Large intestine (tissue), 3 donors: ENCODE measurements at regions not wholly inside any gene's neighbourhood (a gene's known extent, or its start where the extent isn't known, plus 50 kb on each side); places are given as distances from the start of the nearest gene placed in this dataset.

Experiments
- DNase-seq, 2 donors: peaks; one replicate each; pipeline versions ENCODE4 v3.0.0 to v3.0.0-alpha.2; 2013
- H3K27ac ChIP-seq: one replicate; pipeline ENCODE4 v1.5.1; 2013; ENCODE audit warnings: low read length
- H3K27me3 ChIP-seq: 2 replicates; pipeline ENCODE4 v1.6.1; 2013; ENCODE audit warnings: low read length; ENCODE audit not compliant: control insufficient read depth, insufficient read depth
- H3K36me3 ChIP-seq: 2 replicates; pipeline ENCODE4 v1.6.1; 2013; ENCODE audit warnings: low read length; ENCODE audit not compliant: control insufficient read depth, insufficient read depth
- H3K4me1 ChIP-seq: one replicate; pipeline ENCODE4 v1.6.1; 2013; ENCODE audit warnings: low read length; ENCODE audit not compliant: control insufficient read depth, insufficient read depth
- H3K4me3 ChIP-seq: one replicate; pipeline ENCODE4 v1.5.1; 2013; ENCODE audit warnings: low read length
- H3K9me3 ChIP-seq: one replicate; pipeline ENCODE4 v1.6.1; 2013; ENCODE audit warnings: mild to moderate bottlenecking, low read depth, low read length, moderate library complexity; ENCODE audit not compliant: control insufficient read depth
- WGBS: methylation state at CpG from one replicate; pipeline ENCODE4 v1.1.5; 2013; ENCODE audit warnings: low lambda C conversion rate; ENCODE audit not compliant: insufficient coverage; 5-methylcytosine and 5-hydroxymethylcytosine counted together

DNA sequence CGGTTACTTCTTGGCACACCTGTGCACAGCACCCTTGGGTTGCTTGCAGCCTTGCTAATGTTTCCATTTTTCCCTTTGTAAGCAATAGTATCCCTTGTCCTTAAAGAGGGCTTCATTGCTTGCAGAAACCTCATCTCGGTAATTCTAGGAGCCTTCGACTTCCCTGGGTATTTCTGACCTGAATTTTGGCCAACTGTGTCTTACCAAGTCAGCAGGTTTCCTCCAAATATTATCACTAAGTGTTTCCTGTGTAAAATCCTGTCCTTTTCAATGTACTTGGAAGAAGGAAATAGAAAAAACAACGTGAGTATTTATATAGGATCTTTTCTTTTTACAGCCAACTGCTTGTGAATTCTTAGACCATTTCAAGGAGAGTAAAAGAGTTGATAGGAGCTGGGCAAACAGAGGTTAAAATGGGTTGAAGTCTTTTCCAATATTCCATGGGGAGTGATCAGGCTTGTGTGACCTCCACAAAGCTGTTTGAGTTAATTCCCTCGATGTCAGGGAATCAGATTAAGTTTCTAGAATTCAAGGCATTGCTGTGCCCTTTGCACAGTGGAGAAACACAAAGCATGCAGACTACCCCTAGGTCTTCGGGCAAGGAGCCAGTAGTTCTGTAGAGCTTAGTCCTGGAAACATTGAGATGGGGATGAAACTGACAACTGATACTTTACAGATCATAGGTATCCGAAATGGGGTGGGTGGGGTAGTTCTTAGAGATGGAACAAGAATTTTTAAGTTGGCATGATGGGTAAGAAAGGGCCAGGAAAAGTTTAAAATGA, 209.9 kb downstream of the CPE start:
- 94% methylated on average over 2 of the region's 7 CpGs for WGBS
- Histone ChIP-seq H3K36me3 (no peaks in the 10 kb centered on the region), H3K4me3 (no peak overlapping the region), H3K4me1 (no peaks in the 10 kb centered on the region), H3K27ac (no peak overlapping the region), H3K9me3 (no peaks in the 10 kb centered on the region), H3K27me3 (no peaks in the 10 kb centered on the region)
- DNase-seq = no peak

DNA sequence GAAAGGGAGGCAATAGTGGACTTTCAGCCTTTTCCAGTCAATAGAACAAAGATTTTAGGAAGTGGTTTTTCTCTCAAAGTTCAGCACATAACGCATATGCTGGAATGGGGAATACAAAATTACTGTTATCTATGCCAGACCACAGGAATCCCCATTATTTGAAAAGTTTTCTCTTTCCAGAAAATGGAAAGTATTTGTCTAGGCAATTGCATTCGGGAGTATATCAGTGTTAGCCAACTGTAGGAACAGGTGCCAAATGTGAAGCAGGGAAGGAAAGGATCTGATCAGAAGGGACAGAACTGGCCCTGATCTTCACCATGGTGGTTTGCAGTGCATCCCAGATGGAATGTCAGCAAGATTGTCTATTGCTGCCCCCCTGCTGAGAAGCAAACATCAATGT, 213.6 kb downstream of the CPE start:
- Histone ChIP-seq H3K9me3 (no peaks in the 10 kb centered on the region), H3K27me3 (no peaks in the 10 kb centered on the region), H3K4me3 (no peak overlapping the region), H3K36me3 (no peaks in the 10 kb centered on the region), H3K27ac (no peak overlapping the region), H3K4me1 (no peaks in the 10 kb centered on the region)
- DNase-seq = no peak
- 60% methylated on average over 1 of the region's 2 CpGs for WGBS

DNA sequence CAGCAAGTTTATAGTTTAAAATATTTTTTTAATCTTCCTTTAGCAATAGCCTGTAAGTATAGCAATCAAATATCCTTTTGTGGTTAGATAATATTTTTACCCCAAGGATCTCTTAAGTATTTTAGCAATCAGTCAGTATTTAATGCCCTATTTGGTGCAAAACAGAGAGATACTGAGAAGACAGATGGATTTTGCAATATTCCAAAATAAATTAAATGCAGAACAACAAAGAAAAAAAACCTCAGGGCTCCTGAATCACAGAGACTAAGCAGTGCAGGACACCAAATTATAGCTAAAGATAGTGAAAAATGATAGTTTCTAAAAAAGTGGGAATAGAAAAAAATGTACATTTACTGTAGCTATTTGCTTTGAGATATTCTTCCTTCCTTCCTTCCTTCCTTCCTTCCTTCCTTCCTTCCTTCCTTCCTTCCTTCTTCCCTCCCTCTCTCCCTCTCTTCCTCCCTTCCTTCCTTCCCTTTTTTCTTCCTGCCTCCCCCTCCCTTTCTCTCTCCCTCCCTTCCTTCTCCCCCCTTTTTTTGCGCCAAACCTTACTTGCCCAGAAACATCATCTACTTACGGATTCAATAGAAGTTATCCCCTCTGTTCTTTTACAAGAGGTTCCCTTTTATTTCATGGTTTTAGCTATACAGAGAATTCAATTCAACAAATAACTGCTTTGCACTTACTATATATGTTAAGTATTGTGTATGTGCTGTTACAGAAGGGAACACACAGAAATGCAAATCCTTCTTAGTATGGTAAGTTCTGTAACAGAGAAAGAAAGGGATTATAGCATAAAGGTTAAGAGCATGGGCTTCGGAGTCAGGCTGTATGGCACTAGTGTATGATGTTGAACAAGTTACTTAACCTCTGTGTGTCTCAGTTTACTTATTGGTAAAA, 219.0 kb downstream of the CPE start:
- H3K27me3 ChIP-seq = no peaks in the 10 kb centered on the region
- no peak for DNase-seq
- no peak overlapping the region for H3K27ac ChIP-seq
- WGBS = 83% methylated on average over 1 of the region's 3 CpGs
- H3K4me1 ChIP-seq = no peaks in the 10 kb centered on the region
- H3K4me3 ChIP-seq = no peak overlapping the region
- no peaks in the 10 kb centered on the region for H3K36me3 ChIP-seq
- no peaks in the 10 kb centered on the region for H3K9me3 ChIP-seq

DNA sequence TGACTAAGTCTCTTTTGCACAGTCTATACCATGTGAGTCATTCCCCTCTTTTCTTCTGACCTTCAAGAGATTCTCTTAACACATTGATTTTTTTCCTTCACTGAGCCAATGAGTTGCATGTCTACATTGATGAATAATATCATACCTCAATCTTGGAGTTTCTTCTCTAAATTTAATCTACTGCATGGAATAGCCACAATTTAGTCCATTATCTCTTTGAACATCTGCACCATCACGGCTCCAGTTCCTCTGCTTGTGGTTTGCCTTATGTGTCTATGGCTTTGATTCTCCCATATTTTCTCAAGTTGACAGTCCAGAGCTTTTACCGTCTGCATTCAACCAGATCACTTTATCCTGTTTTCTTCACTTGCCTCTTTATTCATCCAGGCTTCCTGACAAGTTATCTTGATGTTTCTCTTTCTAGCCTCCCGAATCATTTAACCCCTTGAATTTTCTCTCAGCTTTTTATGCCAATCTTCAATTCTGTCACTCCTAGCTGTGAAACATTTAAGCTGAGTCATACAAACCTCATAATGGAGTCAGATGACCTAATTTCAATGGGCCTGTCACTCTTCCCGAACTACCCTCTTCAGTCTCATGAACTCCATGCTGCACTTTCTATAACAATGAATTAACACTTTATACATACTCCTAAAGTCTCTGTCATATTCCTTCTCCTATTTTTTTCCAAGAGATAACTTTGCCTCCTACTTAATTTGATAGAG, 222.3 kb downstream of the CPE start:
- no peak for DNase-seq
- 100% methylated on average over 2 of the region's 4 CpGs for WGBS

GRCh38 chr4:165602621-165603020, 223.8 kb downstream of the CPE start:
- H3K27ac ChIP-seq = no peak overlapping the region
- no peak overlapping the region for H3K4me3 ChIP-seq
- WGBS = 93% methylated on average over 3 of the region's 4 CpGs
- H3K9me3 ChIP-seq = no peaks in the 10 kb centered on the region
- no peak for DNase-seq
- no peaks in the 10 kb centered on the region for H3K36me3 ChIP-seq
- H3K27me3 ChIP-seq = no peaks in the 10 kb centered on the region
- H3K4me1 ChIP-seq = no peaks in the 10 kb centered on the region

More for the DNA sequence above, 222.3 kb downstream of the CPE start:
- Histone ChIP-seq H3K4me3 (no peak overlapping the region), H3K27me3 (no peaks in the 10 kb centered on the region), H3K36me3 (no peaks in the 10 kb centered on the region), H3K9me3 (no peaks in the 10 kb centered on the region), H3K27ac (no peak overlapping the region), H3K4me1 (no peaks in the 10 kb centered on the region)

DNA sequence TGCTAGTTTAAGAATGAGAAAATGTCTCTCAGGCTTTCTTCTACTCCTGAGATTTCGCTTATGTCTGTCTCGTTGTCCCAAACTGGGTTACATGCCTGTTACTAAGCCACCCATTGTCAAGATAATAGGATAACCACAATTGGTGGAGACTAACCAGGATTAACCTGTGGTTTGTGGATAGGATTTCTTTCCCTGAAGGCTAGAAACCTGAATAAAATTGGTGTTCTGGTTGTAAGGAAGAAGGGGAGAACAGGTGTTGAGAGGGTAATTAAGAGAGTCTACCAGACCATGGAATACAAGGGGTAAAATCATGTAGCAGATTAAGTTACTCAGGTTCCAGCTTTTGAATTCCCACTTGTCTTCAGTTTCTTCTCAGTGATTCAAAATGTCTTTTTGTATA, 225.4 kb downstream of the CPE start:
- Histone ChIP-seq H3K27ac (no peak overlapping the region), H3K4me3 (no peak overlapping the region), H3K36me3 (no peaks in the 10 kb centered on the region), H3K4me1 (no peaks in the 10 kb centered on the region), H3K27me3 (no peaks in the 10 kb centered on the region), H3K9me3 (no peaks in the 10 kb centered on the region)
- no CpG with 5 or more reads among the region's 2 CpGs for WGBS
- no peak for DNase-seq

DNA sequence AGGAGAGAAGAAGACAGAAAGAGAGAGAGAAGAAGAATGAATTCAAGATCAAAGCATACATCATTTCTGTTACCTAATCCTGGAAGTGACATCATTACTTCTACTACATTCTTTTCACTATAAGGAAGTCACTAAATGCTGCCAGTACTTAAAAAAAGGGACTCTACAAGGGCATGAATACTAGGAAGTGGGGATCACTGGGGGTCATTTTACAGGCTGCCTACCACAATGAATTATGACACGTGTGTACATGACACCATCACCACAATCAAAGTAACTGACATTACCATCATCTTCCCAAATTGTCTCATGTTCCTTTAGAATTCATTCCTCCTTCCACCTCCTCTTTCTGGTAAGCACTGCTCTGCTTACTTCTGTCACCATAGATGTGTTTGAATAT, 227.0 kb downstream of the CPE start:
- no peaks in the 10 kb centered on the region for H3K36me3 ChIP-seq
- H3K27me3 ChIP-seq = no peaks in the 10 kb centered on the region
- no peaks in the 10 kb centered on the region for H3K4me1 ChIP-seq
- no CpG with 5 or more reads among the region's 1 CpG for WGBS
- no peak for DNase-seq
- no peak overlapping the region for H3K27ac ChIP-seq
- H3K4me3 ChIP-seq = no peak overlapping the region
- H3K9me3 ChIP-seq = no peaks in the 10 kb centered on the region

- no peak for DNase-seq
- Histone ChIP-seq H3K4me1 (no peaks in the 10 kb centered on the region), H3K9me3 (no peaks in the 10 kb centered on the region), H3K27me3 (no peaks in the 10 kb centered on the region), H3K4me3 (no peak overlapping the region), H3K27ac (no peak overlapping the region), H3K36me3 (no peaks in the 10 kb centered on the region)
- WGBS = 92% methylated on average over 2 of the region's 2 CpGs
These were observed 227.8 kb downstream of the CPE start for GRCh38 chr4:165606465-165607205.

DNA sequence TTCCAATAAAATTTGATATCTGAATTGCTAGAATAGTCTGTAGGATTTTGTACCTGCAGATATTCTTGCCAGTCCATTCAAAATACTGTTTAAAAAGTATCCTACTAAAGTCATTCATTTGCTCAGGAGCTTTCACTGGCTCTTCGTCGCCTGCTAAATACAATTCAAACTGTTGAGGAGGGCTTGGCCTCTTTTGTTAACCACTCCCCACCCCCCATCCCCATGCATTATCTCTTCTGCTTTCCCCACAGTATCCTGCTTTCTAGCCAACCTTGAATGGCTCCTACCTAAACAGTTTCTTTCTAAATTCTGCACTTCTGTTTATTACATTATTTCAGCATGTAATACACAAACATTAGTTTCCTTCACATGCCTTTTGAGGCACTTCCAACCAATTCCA, 230.8 kb downstream of the CPE start:
- 100% methylated on average over 2 of the region's 2 CpGs for WGBS
- no peak overlapping the region for H3K4me3 ChIP-seq
- no peaks in the 10 kb centered on the region for H3K36me3 ChIP-seq
- no peak overlapping the region for H3K27ac ChIP-seq
- H3K4me1 ChIP-seq = no peaks in the 10 kb centered on the region
- no peak for DNase-seq
- no peaks in the 10 kb centered on the region for H3K27me3 ChIP-seq
- H3K9me3 ChIP-seq = no peaks in the 10 kb centered on the region
